Fibroblast of pulmonary artery (primary cell): ENCODE measurements at regions not wholly inside any gene's neighbourhood (a gene's known extent, or its start where the extent isn't known, plus 50 kb on each side); places are given as distances from the start of the nearest gene placed in this dataset.

Source experiments
- DNase-seq: peaks from one replicate; pipeline ENCODE4 v3.0.0-alpha.2; 2010; ENCODE audit warnings: low read depth
- H3K4me3 ChIP-seq: replicated peaks from 2 replicates; pipeline ENCODE4 v1.5.1; 2011; ENCODE audit warnings: low read depth, mild to moderate bottlenecking, control low read depth, low read length, moderate library complexity
- TF ChIP-seq, protein P1 (sequence below): IDR thresholded peaks from 2 replicates; pipeline ENCODE4 v1.5.1; 2011; ENCODE audit warnings: mild to moderate bottlenecking, control low read depth, low read length, inconsistent platforms; ENCODE audit errors: missing control alignments

DNA sequence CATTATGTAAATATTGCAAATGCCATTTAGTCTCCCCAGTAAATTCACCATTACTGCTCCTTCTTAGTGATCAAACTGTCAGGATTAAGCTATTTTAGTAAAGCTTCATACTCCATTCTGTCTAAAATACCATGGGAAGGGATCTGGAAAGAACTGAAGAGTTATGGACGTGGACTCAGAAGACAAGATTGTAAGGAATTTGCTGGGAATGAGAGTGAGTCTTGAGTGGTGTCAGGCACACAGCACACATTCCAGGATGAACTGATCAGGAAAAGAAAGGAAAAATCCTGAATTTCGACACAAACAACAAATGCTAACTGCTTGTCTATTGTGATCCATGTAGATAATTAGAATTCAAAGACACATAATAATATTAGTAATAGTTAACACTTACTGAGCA, 311.0 kb downstream of the CENPC start:
- TF ChIP-seq, protein P1, sequence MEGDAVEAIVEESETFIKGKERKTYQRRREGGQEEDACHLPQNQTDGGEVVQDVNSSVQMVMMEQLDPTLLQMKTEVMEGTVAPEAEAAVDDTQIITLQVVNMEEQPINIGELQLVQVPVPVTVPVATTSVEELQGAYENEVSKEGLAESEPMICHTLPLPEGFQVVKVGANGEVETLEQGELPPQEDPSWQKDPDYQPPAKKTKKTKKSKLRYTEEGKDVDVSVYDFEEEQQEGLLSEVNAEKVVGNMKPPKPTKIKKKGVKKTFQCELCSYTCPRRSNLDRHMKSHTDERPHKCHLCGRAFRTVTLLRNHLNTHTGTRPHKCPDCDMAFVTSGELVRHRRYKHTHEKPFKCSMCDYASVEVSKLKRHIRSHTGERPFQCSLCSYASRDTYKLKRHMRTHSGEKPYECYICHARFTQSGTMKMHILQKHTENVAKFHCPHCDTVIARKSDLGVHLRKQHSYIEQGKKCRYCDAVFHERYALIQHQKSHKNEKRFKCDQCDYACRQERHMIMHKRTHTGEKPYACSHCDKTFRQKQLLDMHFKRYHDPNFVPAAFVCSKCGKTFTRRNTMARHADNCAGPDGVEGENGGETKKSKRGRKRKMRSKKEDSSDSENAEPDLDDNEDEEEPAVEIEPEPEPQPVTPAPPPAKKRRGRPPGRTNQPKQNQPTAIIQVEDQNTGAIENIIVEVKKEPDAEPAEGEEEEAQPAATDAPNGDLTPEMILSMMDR, result no peak

DNA sequence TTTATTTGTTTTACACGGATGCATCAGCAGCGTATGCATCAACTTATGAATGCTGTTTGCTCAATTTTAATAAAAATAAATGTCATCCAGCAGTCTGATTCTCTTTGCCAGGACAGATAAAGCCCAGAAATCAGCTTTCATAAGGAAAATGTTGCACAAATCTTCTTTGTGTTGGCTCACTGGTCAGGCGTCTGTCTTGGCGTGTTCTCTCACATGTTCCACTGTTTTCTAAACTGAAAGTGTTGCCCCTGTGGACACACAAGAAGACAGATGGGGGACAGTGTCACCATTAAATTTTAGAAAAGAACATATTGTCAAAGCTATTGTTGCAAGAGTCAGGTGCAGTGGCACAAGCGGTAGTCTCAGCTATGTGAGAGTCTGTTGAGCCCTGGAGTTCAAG, 316.2 kb downstream of the CENPC start:
- TF ChIP-seq, protein P1, result no peak
- no peak overlapping the region for H3K4me3 ChIP-seq
- DNase-seq, result no peak

More for the DNA sequence above, 311.0 kb downstream of the CENPC start:
- peak; percentile 8 for DNase-seq
- H3K4me3 ChIP-seq, result no peak overlapping the region

DNA sequence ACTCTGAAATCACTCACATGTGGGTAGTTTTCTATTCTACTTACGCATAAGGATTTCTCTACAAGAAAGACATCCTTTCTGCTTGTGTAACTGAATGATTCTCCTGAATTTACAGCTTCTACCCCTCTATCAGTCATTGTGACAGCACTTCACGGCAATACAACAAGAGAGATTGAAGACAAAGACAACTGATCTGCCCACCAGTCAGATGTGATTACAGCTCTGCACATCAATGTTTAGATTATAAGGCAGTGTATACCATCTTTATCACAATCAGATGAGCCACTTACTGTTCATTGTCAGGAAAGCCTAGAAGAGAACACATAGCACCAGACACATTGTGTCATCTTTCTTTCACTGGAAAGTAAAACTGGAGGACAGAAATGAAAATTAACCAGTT, 324.4 kb downstream of the CENPC start:
- no peak overlapping the region for H3K4me3 ChIP-seq
- TF ChIP-seq, protein P1, result no peak
- DNase-seq, result no peak

DNA sequence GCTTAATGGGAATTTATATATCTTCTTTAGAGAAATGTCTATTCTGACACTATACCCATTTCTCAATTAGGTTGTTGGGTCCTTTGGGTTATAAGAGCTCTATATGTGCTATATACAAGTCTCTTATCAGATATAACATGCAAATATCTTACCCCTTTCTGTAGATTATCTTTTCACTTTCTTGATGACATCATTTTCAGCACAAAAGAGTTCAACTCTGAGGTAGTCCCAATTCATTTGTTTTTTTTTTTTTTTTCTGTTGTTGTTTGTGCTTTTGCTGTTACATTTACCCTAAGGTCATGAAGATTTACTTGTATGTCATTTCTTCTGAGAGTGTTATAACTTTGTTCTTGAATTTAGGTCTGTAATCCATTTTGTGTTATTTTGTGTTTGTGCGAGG, 326.4 kb downstream of the CENPC start:
- DNase-seq, result no peak
- H3K4me3 ChIP-seq, result no peak overlapping the region
- TF ChIP-seq, protein P1, result no peak

DNA sequence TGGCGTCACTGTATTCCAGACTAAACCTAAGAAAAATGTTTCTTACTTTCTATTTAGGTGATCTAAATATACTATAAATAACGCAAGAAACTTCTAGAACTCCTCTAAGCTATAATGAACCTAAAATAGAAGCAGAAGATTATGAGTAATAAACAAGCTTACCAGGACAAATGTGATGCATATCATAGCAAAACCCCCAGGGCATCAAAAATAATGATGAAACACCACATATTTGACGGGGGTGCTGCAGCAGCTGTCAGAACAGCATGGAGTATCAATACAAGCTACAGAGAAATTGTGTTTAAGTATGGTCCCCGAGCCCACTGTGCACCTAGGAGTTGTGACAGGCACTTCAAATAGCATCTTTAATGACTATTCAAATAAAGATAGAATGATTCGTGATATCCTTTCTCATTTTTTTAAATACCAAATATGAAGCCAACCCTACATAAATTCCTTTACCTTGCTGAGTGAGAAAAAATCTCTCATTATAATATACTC, 337.3 kb downstream of the CENPC start:
- DNase-seq, result no peak
- TF ChIP-seq, protein P1, result no peak
- no peak overlapping the region for H3K4me3 ChIP-seq

DNA sequence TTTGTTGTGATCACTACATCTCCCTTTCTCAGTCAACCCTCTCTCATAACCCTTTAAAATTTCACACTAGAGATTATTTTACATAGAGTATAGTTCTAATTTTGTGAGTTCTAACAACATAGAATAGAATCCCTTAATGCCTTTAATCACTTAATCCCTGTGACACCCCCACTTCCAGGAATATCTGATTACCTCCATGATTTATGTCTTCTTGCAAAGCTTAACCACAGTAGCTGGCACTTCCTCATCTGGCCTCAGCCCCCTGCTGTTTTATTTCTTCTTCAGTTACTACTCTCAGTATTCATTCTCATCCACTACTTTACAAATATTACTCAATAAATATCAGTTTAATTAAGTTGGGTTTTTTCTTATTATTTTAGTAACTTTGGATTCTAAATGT, 340.9 kb downstream of the CENPC start:
- H3K4me3 ChIP-seq, result no peak overlapping the region
- TF ChIP-seq, protein P1, result no peak
- no peak for DNase-seq

DNA sequence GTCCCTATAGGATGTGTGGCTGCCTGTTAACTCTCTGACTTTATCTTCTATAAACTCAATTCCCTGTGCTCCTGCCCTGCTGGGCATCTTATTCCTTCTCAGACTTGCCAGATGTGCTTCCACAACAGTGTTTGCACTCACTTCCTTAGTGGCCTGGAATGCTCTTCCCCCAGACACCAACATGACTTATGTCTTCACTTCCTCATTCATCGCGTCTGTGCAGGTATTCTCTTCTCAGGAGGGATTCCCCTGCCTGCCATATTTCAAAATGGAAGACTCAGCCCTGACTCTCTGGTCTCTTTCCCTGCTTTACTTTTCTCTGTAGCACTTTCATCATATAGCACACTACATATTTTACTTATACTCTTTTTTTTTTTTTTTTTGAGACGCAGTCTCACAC, 344.0 kb downstream of the CENPC start:
- no peak overlapping the region for H3K4me3 ChIP-seq
- no peak for DNase-seq
- TF ChIP-seq, protein P1, result no peak
